ENCODE measurements at regions not wholly inside any gene's neighbourhood (a gene's known extent, or its start where the extent isn't known, plus 50 kb on each side); places are given as distances from the start of the nearest gene placed in this dataset.

DNA sequence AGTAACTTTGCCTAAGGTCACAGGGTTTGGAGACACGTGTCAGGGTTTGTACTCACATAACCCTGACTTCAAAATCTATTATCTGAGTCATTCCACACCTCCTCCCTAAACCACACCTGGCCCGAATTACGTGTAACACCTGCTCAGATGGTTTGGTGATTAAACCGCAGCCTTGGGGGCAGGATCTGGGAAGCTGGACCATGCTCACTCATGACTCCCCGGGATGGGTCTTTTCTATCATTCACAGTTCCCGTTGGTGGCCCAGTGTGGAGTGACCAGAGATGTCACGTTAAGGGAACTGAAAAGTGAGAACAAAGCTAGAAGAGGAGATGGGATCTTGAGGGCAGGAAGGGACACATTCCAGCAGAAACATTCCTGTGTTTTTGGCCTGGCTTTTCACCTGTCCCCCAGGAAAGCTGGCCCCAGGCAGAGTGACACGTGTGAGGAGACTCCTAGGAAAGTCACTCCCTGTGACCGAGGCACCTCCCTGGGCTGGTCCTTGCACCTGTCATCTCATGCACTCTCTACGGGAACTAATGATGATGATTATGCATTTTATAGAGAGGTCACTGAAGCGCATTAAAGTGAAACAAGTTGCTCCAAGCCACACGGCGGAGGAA, 75.4 kb upstream of the POMGNT2 start:
- DNase-seq: no peak
- Histone ChIP-seq H4K20me1 (ENCODE audit: insufficient read depth, low read length) (no peaks in the 10 kb centered on the region), H2AFZ (ENCODE audit: low read length) (peak overlapping the region; percentile 79), H3K4me3 (ENCODE audit: low read length) (no peak overlapping the region), H3K9me2 (replicated peaks; ENCODE audit: insufficient read depth, low read length) (no peaks in the 10 kb centered on the region), H3K27ac (ENCODE audit: low read length) (no peak overlapping the region), H3K27me3 (replicated peaks; ENCODE audit: insufficient read depth, low read length) (no peaks in the 10 kb centered on the region), H3F3A (ENCODE audit: insufficient read depth, low read length) (peaks cover 9% of the 10 kb centered on the region; the same call in 1 of the 2 replicates), H3K4me1 (ENCODE audit: low read length) (peaks cover 27% of the 10 kb centered on the region), H3K9ac (ENCODE audit: low read length) (no peak overlapping the region), H3K79me2 (ENCODE audit: low read length) (no peaks in the 10 kb centered on the region), H3K9me3 (replicated peaks; ENCODE audit: insufficient read depth, low read length) (no peaks in the 10 kb centered on the region), H3K36me3 (replicated peaks; ENCODE audit: insufficient read depth, low read length) (no peaks in the 10 kb centered on the region), H3K4me2 (ENCODE audit: low read depth, low read length) (no peak overlapping the region)
- no peak for TF ChIP-seq EZH2phosphoT487 (IDR thresholded peaks at IDR 0.05; ENCODE audit: low read length)

DNA sequence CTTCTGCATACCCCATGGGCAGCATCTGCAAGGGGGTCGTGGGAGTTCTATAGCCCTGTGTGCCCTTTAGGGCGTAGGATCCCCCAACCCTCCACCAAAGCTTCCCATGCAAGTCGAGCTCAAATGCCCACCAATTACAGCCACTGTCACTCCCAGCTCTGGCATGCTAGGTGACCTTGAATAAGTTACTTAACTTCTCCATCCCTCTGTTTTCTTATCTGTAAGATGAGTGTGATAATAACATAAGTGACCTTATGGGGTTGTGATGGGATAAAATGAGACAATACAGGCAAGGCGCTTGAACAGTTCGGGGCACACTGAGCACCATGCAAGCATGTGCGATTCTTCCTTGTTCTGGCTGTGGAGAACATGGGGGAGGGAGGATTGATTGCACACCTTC, 74.8 kb upstream of the POMGNT2 start:
- Histone ChIP-seq H3K9me3 (replicated peaks; ENCODE audit: insufficient read depth, low read length) (no peaks in the 10 kb centered on the region), H2AFZ (ENCODE audit: low read length) (peak overlapping the region; percentile 79), H3K27ac (ENCODE audit: low read length) (peak overlapping the region; percentile 91), H3K4me3 (ENCODE audit: low read length) (0 out of 2 replicates have a peak overlapping the region, but pooled peaks have one; percentile 26), H3K36me3 (replicated peaks; ENCODE audit: insufficient read depth, low read length) (no peaks in the 10 kb centered on the region), H3K79me2 (ENCODE audit: low read length) (no peaks in the 10 kb centered on the region), H4K20me1 (ENCODE audit: insufficient read depth, low read length) (no peaks in the 10 kb centered on the region), H3K4me1 (ENCODE audit: low read length) (peaks cover 27% of the 10 kb centered on the region), H3K9ac (ENCODE audit: low read length) (peak overlapping the region; percentile 45; the same call in 1 of the 2 replicates), H3F3A (ENCODE audit: insufficient read depth, low read length) (peaks cover 9% of the 10 kb centered on the region; the same call in 1 of the 2 replicates), H3K4me2 (ENCODE audit: low read depth, low read length) (peak overlapping the region; percentile 70), H3K27me3 (replicated peaks; ENCODE audit: insufficient read depth, low read length) (no peaks in the 10 kb centered on the region), H3K9me2 (replicated peaks; ENCODE audit: insufficient read depth, low read length) (no peaks in the 10 kb centered on the region)
- no peak for DNase-seq
- TF ChIP-seq, protein P1, sequence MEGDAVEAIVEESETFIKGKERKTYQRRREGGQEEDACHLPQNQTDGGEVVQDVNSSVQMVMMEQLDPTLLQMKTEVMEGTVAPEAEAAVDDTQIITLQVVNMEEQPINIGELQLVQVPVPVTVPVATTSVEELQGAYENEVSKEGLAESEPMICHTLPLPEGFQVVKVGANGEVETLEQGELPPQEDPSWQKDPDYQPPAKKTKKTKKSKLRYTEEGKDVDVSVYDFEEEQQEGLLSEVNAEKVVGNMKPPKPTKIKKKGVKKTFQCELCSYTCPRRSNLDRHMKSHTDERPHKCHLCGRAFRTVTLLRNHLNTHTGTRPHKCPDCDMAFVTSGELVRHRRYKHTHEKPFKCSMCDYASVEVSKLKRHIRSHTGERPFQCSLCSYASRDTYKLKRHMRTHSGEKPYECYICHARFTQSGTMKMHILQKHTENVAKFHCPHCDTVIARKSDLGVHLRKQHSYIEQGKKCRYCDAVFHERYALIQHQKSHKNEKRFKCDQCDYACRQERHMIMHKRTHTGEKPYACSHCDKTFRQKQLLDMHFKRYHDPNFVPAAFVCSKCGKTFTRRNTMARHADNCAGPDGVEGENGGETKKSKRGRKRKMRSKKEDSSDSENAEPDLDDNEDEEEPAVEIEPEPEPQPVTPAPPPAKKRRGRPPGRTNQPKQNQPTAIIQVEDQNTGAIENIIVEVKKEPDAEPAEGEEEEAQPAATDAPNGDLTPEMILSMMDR (IDR thresholded peaks at IDR 0.05; ENCODE audit: low read length): no peak
- TF ChIP-seq EZH2phosphoT487 (IDR thresholded peaks at IDR 0.05; ENCODE audit: low read length) (no peak), EZH2 (optimal IDR thresholded peaks at IDR 0.05; ENCODE audit: low read depth, low read length) (no peak)

DNA sequence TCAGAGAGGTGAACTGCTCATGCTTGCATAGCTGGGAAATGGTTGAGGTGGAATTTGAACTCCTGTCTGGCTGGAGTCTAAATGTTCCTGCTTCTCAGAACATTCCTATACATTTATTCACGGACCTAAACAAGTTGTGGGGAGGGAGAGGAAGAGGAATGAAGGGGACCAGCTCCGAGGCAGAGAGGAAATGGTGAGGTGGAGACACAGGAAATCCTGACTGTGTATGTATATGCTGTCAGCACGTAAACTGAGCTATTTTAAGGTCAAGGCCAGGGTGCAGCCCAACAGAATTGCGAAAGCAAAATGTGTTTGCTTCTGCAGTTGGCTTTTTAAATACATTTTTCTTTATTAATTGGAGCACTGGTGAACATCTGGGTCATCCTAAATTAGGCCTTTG, 74.1 kb upstream of the POMGNT2 start:
- DNase-seq: peak; percentile 81
- Histone ChIP-seq H3K79me2 (ENCODE audit: low read length) (no peaks in the 10 kb centered on the region), H4K20me1 (ENCODE audit: insufficient read depth, low read length) (no peaks in the 10 kb centered on the region), H3K9ac (ENCODE audit: low read length) (peak overlapping the region; percentile 45; the same call in 1 of the 2 replicates), H3K4me3 (ENCODE audit: low read length) (peak overlapping the region; percentile 26), H3F3A (ENCODE audit: insufficient read depth, low read length) (peaks cover 9% of the 10 kb centered on the region; the same call in 1 of the 2 replicates), H3K9me2 (replicated peaks; ENCODE audit: insufficient read depth, low read length) (no peaks in the 10 kb centered on the region), H2AFZ (ENCODE audit: low read length) (peak overlapping the region; percentile 79), H3K27ac (ENCODE audit: low read length) (peak overlapping the region; percentile 91), H3K36me3 (replicated peaks; ENCODE audit: insufficient read depth, low read length) (no peaks in the 10 kb centered on the region), H3K4me1 (ENCODE audit: low read length) (peaks cover 27% of the 10 kb centered on the region), H3K27me3 (replicated peaks; ENCODE audit: insufficient read depth, low read length) (no peaks in the 10 kb centered on the region), H3K4me2 (ENCODE audit: low read depth, low read length) (peak overlapping the region; percentile 70), H3K9me3 (replicated peaks; ENCODE audit: insufficient read depth, low read length) (no peaks in the 10 kb centered on the region)
- TF ChIP-seq, protein P1 (IDR thresholded peaks at IDR 0.05; ENCODE audit: low read length): no peak
- no peak for TF ChIP-seq EZH2phosphoT487 (IDR thresholded peaks at IDR 0.05; ENCODE audit: low read length)
- no peak for TF ChIP-seq EZH2 (optimal IDR thresholded peaks at IDR 0.05; ENCODE audit: low read depth, low read length)

DNA sequence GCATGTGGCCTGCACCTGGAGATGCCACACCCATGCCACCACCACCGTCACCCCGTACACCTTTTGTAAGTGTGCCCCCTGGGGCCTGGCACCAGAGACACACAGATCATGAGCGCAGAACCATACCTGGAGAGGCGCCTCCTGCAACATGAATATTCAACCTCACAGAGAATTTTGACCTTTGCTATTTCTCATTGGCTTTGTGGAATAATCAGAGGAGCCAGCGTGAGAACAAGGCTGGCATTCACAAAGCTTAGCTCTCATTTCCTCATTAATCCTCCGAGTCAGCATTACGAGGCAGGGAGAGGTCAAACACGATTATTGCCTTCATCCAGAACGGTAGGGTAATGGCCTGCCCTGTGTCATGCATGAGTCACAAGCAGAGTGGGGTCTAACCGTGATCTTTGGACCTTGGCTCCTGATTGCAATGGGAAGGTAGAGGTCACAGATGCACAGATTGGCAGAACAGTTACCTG, 73.0 kb upstream of the POMGNT2 start:
- Histone ChIP-seq H4K20me1 (ENCODE audit: insufficient read depth, low read length) (no peaks in the 10 kb centered on the region), H3K27me3 (replicated peaks; ENCODE audit: insufficient read depth, low read length) (no peaks in the 10 kb centered on the region), H3K4me3 (ENCODE audit: low read length) (no peak overlapping the region), H3K27ac (ENCODE audit: low read length) (no peak overlapping the region), H3K4me2 (ENCODE audit: low read depth, low read length) (no peak overlapping the region), H3K9me2 (replicated peaks; ENCODE audit: insufficient read depth, low read length) (no peaks in the 10 kb centered on the region), H3K4me1 (ENCODE audit: low read length) (peaks cover 27% of the 10 kb centered on the region), H3F3A (ENCODE audit: insufficient read depth, low read length) (peaks cover 9% of the 10 kb centered on the region; the same call in 1 of the 2 replicates), H3K9me3 (replicated peaks; ENCODE audit: insufficient read depth, low read length) (no peaks in the 10 kb centered on the region), H3K79me2 (ENCODE audit: low read length) (no peaks in the 10 kb centered on the region), H3K9ac (ENCODE audit: low read length) (no peak overlapping the region), H2AFZ (ENCODE audit: low read length) (0 out of 2 replicates have a peak overlapping the region, but pooled peaks have one; percentile 79), H3K36me3 (replicated peaks; ENCODE audit: insufficient read depth, low read length) (no peaks in the 10 kb centered on the region)
- TF ChIP-seq, protein P1 (IDR thresholded peaks at IDR 0.05; ENCODE audit: low read length): no peak
- no peak for TF ChIP-seq EZH2phosphoT487 (IDR thresholded peaks at IDR 0.05; ENCODE audit: low read length)
- no peak for TF ChIP-seq EZH2 (optimal IDR thresholded peaks at IDR 0.05; ENCODE audit: low read depth, low read length)
- no peak for DNase-seq

Measured in MM.1S (cell line).